ENCODE measurements at regions not wholly inside any gene's neighbourhood (a gene's known extent, or its start where the extent isn't known, plus 50 kb on each side); places are given as distances from the start of the nearest gene placed in this dataset.

DNA sequence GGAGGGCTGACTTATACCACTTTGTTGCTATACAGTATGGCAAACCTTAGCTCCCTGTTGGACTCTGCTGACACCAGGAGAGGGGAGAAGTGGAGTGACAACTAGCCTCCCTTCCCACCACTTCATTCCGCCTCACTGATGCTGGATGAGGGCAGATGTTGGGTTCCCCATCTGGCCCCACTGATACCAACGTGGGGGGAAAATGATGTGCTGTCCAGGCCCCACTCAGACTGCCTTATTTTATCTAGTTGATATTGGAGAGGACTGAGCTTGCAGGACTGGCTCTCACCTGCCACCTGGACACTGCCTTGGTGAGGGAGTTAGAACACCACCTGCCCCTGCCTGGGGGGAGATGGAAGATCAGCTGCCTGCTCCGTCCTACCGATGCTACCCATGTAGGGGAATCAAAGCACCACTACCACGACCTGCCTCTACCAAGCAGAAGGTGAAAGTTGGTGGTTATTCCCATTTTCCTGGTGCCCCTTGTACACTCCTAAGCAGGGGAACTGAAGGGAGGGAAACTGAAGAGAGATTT, 292.1 kb downstream of the GADD45G start:
- TF ChIP-seq, protein P1, sequence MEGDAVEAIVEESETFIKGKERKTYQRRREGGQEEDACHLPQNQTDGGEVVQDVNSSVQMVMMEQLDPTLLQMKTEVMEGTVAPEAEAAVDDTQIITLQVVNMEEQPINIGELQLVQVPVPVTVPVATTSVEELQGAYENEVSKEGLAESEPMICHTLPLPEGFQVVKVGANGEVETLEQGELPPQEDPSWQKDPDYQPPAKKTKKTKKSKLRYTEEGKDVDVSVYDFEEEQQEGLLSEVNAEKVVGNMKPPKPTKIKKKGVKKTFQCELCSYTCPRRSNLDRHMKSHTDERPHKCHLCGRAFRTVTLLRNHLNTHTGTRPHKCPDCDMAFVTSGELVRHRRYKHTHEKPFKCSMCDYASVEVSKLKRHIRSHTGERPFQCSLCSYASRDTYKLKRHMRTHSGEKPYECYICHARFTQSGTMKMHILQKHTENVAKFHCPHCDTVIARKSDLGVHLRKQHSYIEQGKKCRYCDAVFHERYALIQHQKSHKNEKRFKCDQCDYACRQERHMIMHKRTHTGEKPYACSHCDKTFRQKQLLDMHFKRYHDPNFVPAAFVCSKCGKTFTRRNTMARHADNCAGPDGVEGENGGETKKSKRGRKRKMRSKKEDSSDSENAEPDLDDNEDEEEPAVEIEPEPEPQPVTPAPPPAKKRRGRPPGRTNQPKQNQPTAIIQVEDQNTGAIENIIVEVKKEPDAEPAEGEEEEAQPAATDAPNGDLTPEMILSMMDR (IDR thresholded peaks at IDR 0.05), result no peak
- TF ChIP-seq POLR2A (IDR thresholded peaks at IDR 0.05), result no peak
